ENCODE measurements at regions not wholly inside any gene's neighbourhood (a gene's known extent, or its start where the extent isn't known, plus 50 kb on each side); places are given as distances from the start of the nearest gene placed in this dataset.

DNA sequence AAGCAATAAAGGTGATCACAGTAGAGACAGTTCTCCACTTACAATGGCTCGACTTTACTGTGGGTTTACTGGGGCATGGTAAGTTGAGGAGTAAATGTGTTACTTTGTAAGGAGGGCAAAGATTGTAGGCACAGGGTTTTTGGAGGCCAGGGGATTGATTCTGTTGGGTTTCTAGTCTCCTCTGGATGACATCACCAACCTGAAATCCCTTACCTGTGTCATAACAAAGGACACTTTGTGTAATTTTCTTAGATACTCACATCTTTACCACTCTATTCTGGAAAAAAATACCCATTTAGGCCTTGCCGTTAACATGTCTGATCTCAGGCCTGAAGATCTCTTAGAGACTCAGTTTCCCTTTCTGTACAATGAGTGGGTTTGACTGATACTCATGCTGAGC lies 161.7 kb downstream of the GLI2 start:
- TF ChIP-seq, protein P1, sequence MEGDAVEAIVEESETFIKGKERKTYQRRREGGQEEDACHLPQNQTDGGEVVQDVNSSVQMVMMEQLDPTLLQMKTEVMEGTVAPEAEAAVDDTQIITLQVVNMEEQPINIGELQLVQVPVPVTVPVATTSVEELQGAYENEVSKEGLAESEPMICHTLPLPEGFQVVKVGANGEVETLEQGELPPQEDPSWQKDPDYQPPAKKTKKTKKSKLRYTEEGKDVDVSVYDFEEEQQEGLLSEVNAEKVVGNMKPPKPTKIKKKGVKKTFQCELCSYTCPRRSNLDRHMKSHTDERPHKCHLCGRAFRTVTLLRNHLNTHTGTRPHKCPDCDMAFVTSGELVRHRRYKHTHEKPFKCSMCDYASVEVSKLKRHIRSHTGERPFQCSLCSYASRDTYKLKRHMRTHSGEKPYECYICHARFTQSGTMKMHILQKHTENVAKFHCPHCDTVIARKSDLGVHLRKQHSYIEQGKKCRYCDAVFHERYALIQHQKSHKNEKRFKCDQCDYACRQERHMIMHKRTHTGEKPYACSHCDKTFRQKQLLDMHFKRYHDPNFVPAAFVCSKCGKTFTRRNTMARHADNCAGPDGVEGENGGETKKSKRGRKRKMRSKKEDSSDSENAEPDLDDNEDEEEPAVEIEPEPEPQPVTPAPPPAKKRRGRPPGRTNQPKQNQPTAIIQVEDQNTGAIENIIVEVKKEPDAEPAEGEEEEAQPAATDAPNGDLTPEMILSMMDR (IDR thresholded peaks at IDR 0.05; ENCODE audit: poor library complexity, severe bottlenecking): no peak
- Histone ChIP-seq H3K4me3 (ENCODE audit: severe bottlenecking) (no peak overlapping the region), H3K27me3 (ENCODE audit: insufficient read depth, poor library complexity, severe bottlenecking) (no peaks in the 10 kb centered on the region), H3K4me1 (ENCODE audit: insufficient read depth, poor library complexity, severe bottlenecking) (no peaks in the 10 kb centered on the region), H3K9me3 (ENCODE audit: severe bottlenecking) (no peaks in the 10 kb centered on the region), H3K36me3 (ENCODE audit: low read depth) (no peaks in the 10 kb centered on the region), H3K27ac (ENCODE audit: poor library complexity, severe bottlenecking) (no peak overlapping the region)
- ATAC-seq (ENCODE audit: low read depth): no peak
- no peak for DNase-seq (ENCODE audit: low spot score)

DNA sequence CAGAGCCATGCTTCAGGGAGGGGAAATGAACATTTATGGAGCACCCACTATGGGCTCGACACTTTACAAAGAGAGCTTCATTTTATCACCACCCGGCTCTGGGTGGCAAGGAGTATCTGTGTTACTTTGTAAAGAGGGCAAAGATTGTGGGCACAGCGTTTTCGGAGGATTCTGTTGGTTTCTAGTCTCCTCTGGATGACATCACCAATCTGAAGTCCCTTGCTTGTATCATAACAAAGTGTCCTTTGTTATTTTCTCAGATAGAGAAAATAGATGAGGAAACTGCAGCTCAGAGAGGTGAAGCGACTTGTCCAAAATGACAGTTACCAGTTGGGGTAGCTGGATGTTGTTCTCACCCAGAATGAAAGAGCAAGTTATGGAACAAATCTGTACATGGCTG lies 162.8 kb downstream of the GLI2 start:
- TF ChIP-seq, protein P1 (IDR thresholded peaks at IDR 0.05; ENCODE audit: poor library complexity, severe bottlenecking): no peak
- H3K4me1 ChIP-seq (ENCODE audit: insufficient read depth, poor library complexity, severe bottlenecking): no peaks in the 10 kb centered on the region
- no peaks in the 10 kb centered on the region for H3K36me3 ChIP-seq (ENCODE audit: low read depth)
- H3K4me3 ChIP-seq (ENCODE audit: severe bottlenecking): no peak overlapping the region
- no peaks in the 10 kb centered on the region for H3K27me3 ChIP-seq (ENCODE audit: insufficient read depth, poor library complexity, severe bottlenecking)
- ATAC-seq (ENCODE audit: low read depth): no peak
- H3K27ac ChIP-seq (ENCODE audit: poor library complexity, severe bottlenecking): no peak overlapping the region
- DNase-seq (ENCODE audit: low spot score): no peak
- H3K9me3 ChIP-seq (ENCODE audit: severe bottlenecking): no peaks in the 10 kb centered on the region

DNA sequence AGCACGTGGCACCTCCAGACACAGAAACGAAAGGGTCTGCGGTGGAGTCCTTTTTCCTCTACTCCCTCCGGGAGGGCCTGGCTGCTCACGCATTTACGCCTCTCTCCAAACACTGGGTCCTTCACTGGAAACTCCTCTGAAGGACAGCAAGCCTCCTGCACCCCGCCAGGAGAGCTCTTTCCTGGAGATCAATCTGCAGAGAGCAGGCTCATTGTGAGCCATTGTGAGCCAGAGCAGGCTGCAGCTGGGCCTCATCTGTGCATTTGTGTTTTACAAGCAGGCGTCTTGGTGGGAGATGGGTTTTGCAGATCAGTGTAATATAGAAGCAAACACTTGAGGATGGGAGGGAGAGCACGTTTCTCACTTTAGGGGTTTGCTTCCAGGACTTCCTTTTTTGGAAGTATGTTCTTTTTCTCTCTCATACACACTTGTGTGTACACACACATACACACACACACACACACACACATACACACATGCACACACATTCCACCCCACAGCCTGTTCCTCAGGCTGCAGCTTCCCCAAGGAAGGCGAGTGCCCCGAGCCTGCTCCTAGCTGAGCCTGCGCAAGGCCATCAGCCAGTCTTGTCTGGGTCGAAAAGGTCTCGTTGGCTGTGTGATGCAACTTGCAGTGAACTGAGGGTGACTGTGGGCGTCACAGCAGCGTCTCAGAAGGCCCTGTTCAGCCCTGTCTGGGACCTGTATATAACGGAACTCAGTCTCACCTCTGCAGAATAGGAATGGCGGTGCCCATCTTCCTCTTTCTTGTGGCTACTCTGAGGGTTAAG lies 163.5 kb downstream of the GLI2 start:
- DNase-seq (ENCODE audit: low spot score) (no peak), ATAC-seq (ENCODE audit: low read depth) (no peak)
- Histone ChIP-seq H3K36me3 (ENCODE audit: low read depth) (no peaks in the 10 kb centered on the region), H3K4me3 (ENCODE audit: severe bottlenecking) (no peak overlapping the region), H3K9me3 (ENCODE audit: severe bottlenecking) (no peaks in the 10 kb centered on the region), H3K27ac (ENCODE audit: poor library complexity, severe bottlenecking) (no peak overlapping the region), H3K27me3 (ENCODE audit: insufficient read depth, poor library complexity, severe bottlenecking) (no peaks in the 10 kb centered on the region), H3K4me1 (ENCODE audit: insufficient read depth, poor library complexity, severe bottlenecking) (no peaks in the 10 kb centered on the region)
- TF ChIP-seq, protein P1 (IDR thresholded peaks at IDR 0.05; ENCODE audit: poor library complexity, severe bottlenecking): no peak

DNA sequence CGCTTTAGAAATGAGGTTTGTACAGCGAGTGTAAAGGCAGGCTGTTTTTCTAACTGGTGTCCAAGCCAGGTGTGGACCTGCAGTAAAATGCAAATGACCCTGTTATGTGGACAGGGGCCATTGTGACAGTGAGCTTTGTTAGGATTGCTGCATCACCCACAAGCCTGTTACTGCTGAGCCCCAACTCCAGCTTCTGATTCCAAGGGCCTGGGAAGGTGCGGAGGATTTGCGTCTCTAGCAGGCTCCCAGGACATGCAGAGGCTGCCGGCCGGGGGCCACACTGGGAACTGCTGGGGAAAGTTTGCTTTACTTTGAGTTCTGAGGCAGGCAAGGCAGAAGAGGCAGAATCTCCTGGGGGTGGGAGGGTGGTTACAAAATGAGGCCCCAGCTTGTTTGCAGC lies 164.1 kb downstream of the GLI2 start:
- Histone ChIP-seq H3K27ac (ENCODE audit: poor library complexity, severe bottlenecking) (no peak overlapping the region), H3K4me3 (ENCODE audit: severe bottlenecking) (no peak overlapping the region), H3K27me3 (ENCODE audit: insufficient read depth, poor library complexity, severe bottlenecking) (no peaks in the 10 kb centered on the region), H3K36me3 (ENCODE audit: low read depth) (no peaks in the 10 kb centered on the region), H3K9me3 (ENCODE audit: severe bottlenecking) (no peaks in the 10 kb centered on the region), H3K4me1 (ENCODE audit: insufficient read depth, poor library complexity, severe bottlenecking) (no peaks in the 10 kb centered on the region)
- TF ChIP-seq, protein P1 (IDR thresholded peaks at IDR 0.05; ENCODE audit: poor library complexity, severe bottlenecking): no peak
- ATAC-seq (ENCODE audit: low read depth) (no peak), DNase-seq (ENCODE audit: low spot score) (no peak)

DNA sequence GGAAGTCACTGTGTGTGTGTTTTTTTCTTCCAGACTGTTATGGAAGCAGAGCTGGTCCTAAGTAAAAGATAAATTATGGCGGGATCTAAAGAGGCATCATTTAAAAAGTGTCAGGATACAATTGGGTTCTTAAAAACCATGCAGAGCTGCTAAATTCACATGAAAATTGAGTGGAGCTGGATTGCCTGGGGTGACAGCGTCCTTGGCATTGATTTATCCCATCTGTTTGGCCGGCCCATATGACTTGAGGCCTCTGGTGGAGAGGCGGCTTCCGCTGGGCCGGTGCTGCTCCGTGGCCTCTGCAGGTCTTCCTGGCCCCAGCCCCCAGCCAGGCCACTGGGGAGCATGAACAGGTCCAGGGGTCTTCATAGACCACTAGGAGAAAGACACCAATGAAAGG lies 165.5 kb downstream of the GLI2 start:
- H3K4me3 ChIP-seq (ENCODE audit: severe bottlenecking): no peak overlapping the region
- TF ChIP-seq, protein P1 (IDR thresholded peaks at IDR 0.05; ENCODE audit: poor library complexity, severe bottlenecking): no peak
- H3K36me3 ChIP-seq (ENCODE audit: low read depth): no peaks in the 10 kb centered on the region
- H3K4me1 ChIP-seq (ENCODE audit: insufficient read depth, poor library complexity, severe bottlenecking): no peaks in the 10 kb centered on the region
- H3K27ac ChIP-seq (ENCODE audit: poor library complexity, severe bottlenecking): no peak overlapping the region
- no peaks in the 10 kb centered on the region for H3K9me3 ChIP-seq (ENCODE audit: severe bottlenecking)
- no peaks in the 10 kb centered on the region for H3K27me3 ChIP-seq (ENCODE audit: insufficient read depth, poor library complexity, severe bottlenecking)
- DNase-seq (ENCODE audit: low spot score) (no peak), ATAC-seq (ENCODE audit: low read depth) (no peak)

All from RWPE2 (cell line).